Upper lobe of left lung (tissue), 6 donors: ENCODE measurements at regions not wholly inside any gene's neighbourhood (a gene's known extent, or its start where the extent isn't known, plus 50 kb on each side); places are given as distances from the start of the nearest gene placed in this dataset.
"Not testable (repeated sequence)": the region's sequence is repeated elsewhere in the genome, so short reads cannot be mapped to it uniquely, and the experiment has no call there.

Source experiments
- ATAC-seq, 2 donors: fragments of 200-7000 bp; cut with Tn5 transposase; one replicate each; pipeline ENCODE4 v1.9.1; 2022; ENCODE audit warnings: mild to moderate bottlenecking in 2 of 2, moderate library complexity in 2 of 2; ENCODE audit not compliant: low FRiP score in 2 of 2
- DNase-seq, 2 donors: peaks; one replicate each; pipeline ENCODE4 v3.0.0-alpha.2; 2019 to 2020
- H3K27ac ChIP-seq, 4 donors: fragments of 200-600 bp; sonication (generic); one replicate each; pipeline ENCODE4 v1.5.1; 2016 to 2019
- H3K27me3 ChIP-seq, 4 donors: fragments of 200-600 bp; sonication (generic); one replicate each; pipeline ENCODE4 v1.5.1; 2017 to 2019
- H3K36me3 ChIP-seq, 4 donors: fragments of 200-600 bp; sonication (generic); one replicate each; pipeline ENCODE4 v1.5.1; 2016 to 2019
- H3K4me1 ChIP-seq, 4 donors: fragments of 200-600 bp; sonication (generic); one replicate each; pipeline ENCODE4 v1.5.1; 2018 to 2019
- H3K4me3 ChIP-seq, 4 donors: fragments of 200-600 bp; sonication (generic); one replicate each; pipeline ENCODE4 v1.5.1; 2017 to 2019; ENCODE audit warnings: mild to moderate bottlenecking in 2 of 4, moderate library complexity in 1 of 4
- H3K9me3 ChIP-seq, 4 donors: fragments of 200-600 bp; sonication (generic); one replicate each; pipeline ENCODE4 v1.5.1; 2018 to 2019
- EP300 ChIP-seq, 4 donors: sonication (generic); formaldehyde crosslinking; IDR thresholded peaks; one replicate each; pipeline ENCODE4 v1.5.1; 2017; ENCODE audit warnings: antibody characterized with exemption in 4 of 4, control low read depth in 2 of 4
- POLR2A ChIP-seq, 4 donors: fragments of 450-650 bp; IDR thresholded peaks; one replicate each; pipeline ENCODE4 v1.5.1; 2016 to 2017; ENCODE audit warnings: antibody characterized with exemption in 4 of 4, mild to moderate bottlenecking in 2 of 4
- POLR2AphosphoS5 ChIP-seq, 2 donors: sonication (generic); formaldehyde crosslinking; IDR thresholded peaks; one replicate each; pipeline ENCODE4 v1.5.1; 2017; ENCODE audit warnings: antibody characterized with exemption in 2 of 2
- WGBS, 2 donors: methylation state at CpG; one replicate each; pipeline ENCODE4 v1.1.5; 2017 to 2018; 5-methylcytosine and 5-hydroxymethylcytosine counted together
- TF ChIP-seq, protein P1 (sequence below), 6 experiments: fragments of 450-650 bp in 4 of 6; fragments of 200-600 bp in 2 of 6; sonication (generic) in 2 of 6; IDR thresholded peaks; one replicate each; pipeline ENCODE4 v1.5.1; 2016 to 2019; ENCODE audit warnings: antibody characterized with exemption in 6 of 6
- donor health status: DM: no; HTN: no; CAD: no; lungs with moderate emphysema.
- donor health status: DM: no; HTN: yes; CAD: no; lungs with severe emphysema.

DNA sequence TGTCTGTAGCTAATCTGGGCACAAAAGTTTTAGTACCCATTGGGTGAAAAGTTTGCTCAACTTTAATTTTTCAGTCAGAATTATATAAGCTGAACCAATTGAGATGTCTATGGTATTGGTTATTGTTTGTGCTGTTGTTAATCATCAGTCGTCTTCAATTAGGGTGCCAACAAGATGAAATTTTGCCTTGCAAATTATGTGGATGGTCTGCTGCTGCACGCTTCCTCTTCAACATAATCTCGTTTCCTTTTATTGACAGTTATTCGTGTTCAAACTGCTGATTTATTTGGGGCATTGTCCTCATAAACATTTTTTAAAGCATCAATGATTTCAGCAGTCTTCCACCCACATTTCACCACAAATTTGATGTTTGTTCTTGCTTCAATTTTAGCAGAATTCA lies 194.0 kb downstream of the HTR1A start:
- H3K9me3 ChIP-seq = no peaks in the 10 kb centered on the region
- no peaks in the 10 kb centered on the region for H3K4me1 ChIP-seq
- H3K4me3 ChIP-seq = no peak overlapping the region
- no peak overlapping the region for H3K27ac ChIP-seq
- WGBS, 2 donors = 79 to 84% methylated on average over 4 of the region's 4 CpGs
- ATAC-seq (no peak), DNase-seq (no peak)
- no peaks in the 10 kb centered on the region for H3K36me3 ChIP-seq
- no peak for TF ChIP-seq POLR2A (IDR thresholded peaks at IDR 0.05)
- H3K27me3 ChIP-seq = no peaks in the 10 kb centered on the region

DNA sequence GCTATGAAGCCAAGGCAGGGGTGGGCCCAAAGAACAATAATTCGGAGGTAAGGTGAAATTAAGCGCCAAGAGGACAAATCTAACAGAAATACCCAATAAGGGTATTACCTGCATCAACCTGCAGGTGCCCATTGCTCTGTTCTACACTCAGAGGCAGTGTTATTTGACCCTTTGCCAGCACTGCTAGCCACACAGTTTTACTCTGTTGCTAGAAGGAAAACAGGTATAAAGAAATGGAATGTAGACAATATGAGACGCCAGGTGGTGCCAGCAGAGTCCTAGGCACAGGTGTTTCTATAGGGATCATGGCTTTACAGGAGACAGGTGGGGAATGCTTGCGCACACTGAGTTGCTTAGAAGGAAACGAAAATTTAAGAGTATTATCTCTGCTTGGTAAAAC lies 201.3 kb downstream of the HTR1A start:
- no peak for DNase-seq
- ATAC-seq = no peak
- Histone ChIP-seq H3K4me1 (no peaks in the 10 kb centered on the region), H3K9me3 (no peaks in the 10 kb centered on the region), H3K4me3 (no peak overlapping the region), H3K27ac (no peak overlapping the region), H3K36me3 (no peaks in the 10 kb centered on the region), H3K27me3 (no peaks in the 10 kb centered on the region)
- TF ChIP-seq, protein P1, sequence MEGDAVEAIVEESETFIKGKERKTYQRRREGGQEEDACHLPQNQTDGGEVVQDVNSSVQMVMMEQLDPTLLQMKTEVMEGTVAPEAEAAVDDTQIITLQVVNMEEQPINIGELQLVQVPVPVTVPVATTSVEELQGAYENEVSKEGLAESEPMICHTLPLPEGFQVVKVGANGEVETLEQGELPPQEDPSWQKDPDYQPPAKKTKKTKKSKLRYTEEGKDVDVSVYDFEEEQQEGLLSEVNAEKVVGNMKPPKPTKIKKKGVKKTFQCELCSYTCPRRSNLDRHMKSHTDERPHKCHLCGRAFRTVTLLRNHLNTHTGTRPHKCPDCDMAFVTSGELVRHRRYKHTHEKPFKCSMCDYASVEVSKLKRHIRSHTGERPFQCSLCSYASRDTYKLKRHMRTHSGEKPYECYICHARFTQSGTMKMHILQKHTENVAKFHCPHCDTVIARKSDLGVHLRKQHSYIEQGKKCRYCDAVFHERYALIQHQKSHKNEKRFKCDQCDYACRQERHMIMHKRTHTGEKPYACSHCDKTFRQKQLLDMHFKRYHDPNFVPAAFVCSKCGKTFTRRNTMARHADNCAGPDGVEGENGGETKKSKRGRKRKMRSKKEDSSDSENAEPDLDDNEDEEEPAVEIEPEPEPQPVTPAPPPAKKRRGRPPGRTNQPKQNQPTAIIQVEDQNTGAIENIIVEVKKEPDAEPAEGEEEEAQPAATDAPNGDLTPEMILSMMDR (IDR thresholded peaks at IDR 0.05) = no peak
- TF ChIP-seq EP300 (IDR thresholded peaks at IDR 0.05) = no peak
- no peak for TF ChIP-seq POLR2AphosphoS5 (IDR thresholded peaks at IDR 0.05)
- no peak for TF ChIP-seq POLR2A (IDR thresholded peaks at IDR 0.05)
- WGBS, 2 donors = 81 to 87% methylated on average over 5 of the region's 5 CpGs

DNA sequence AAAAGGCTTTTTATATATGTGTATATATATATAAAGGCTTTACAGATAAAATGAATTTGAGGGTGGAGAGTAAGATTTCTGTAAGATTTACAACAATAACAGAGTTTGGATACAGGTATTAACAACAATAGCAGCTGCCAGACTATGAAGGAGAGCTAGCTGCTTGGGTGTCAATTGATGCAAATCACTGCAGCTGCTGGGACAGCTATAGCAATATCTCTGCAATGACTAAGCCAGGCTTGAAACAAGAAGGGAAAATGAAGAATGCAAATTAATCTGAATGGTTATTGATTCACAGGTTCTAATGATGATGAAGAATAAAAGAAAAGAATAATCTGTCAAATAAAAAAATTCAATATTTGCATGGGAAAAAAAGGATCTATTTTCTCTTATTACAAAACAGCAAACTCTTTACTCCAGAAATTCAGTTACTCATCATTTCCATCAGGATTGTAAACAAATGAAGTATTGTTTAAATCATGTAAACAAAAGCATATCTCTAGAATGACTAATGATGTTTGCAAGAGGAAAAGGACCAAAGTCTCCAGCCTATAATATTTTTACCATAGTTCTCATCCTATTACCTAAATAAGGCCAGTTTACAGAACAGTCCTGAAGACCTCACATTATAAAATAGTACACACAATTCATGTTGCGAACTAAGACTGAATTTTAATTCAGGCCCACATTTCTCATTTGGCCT lies 219.0 kb downstream of the HTR1A start:
- no peak overlapping the region for H3K4me3 ChIP-seq
- DNase-seq = no peak
- 94 to 100% methylated on average over 1 of the region's 1 CpG for WGBS, 2 donors
- no peak for ATAC-seq
- H3K36me3 ChIP-seq = no peaks in the 10 kb centered on the region
- no peaks in the 10 kb centered on the region for H3K27me3 ChIP-seq
- TF ChIP-seq EP300 (IDR thresholded peaks at IDR 0.05) (no peak), POLR2A (IDR thresholded peaks at IDR 0.05) (no peak), POLR2AphosphoS5 (IDR thresholded peaks at IDR 0.05) (no peak)
- TF ChIP-seq, protein P1 (IDR thresholded peaks at IDR 0.05) = no peak
- H3K4me1 ChIP-seq = no peaks in the 10 kb centered on the region
- peaks cover 0 to 4% (median 0%) of the 10 kb centered on the region in 4 donors for H3K9me3 ChIP-seq
- no peak overlapping the region for H3K27ac ChIP-seq

DNA sequence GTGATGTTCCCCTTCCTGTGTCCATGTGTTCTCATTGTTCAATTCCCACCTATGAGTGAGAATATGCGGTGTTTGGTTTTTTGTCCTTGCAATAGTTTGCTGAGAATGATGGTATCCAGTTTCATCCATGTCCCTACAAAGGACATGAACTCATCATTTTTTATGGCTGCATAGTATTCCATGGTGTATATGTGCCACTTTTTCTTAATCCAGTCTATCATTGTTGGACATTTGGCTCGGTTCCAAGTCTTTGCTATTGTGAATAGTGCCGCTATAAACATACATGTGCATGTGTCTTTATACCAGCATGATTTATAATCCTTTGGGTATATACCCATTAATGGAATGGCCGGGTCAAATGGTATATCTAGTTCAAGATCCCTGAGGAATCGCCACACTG lies 229.4 kb downstream of the HTR1A start:
- not testable (repeated sequence) for H3K36me3 ChIP-seq, H3K4me1 ChIP-seq, H3K9me3 ChIP-seq, H3K27me3 ChIP-seq, DNase-seq, H3K4me3 ChIP-seq, ATAC-seq, H3K27ac ChIP-seq
- 74 to 89% methylated on average over 5 of the region's 5 CpGs for WGBS, 2 donors

DNA sequence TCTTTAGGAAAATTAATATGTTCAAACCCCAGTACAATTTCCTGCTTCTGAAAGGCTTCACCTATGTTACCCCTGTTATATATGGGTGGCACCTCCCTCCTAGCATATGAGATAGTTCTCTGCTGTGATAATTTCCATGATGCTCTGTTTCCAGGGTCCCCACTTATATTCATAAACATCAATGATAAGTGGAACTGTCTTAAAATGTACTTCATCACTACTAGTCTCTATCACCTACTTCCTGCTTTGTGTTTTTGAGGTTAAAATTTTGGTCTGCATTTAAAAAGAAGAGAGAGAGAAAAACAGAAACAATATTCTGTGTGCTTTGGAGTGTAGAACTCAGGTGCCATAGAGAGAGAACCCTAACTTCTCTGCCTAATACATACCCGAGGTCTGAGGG lies 234.7 kb downstream of the HTR1A start:
- Histone ChIP-seq H3K27ac (no peak overlapping the region), H3K36me3 (no peaks in the 10 kb centered on the region), H3K27me3 (no peaks in the 10 kb centered on the region), H3K4me1 (no peaks in the 10 kb centered on the region), H3K4me3 (no peak overlapping the region), H3K9me3 (no peaks in the 10 kb centered on the region)
- DNase-seq (no peak), ATAC-seq (no peak)
- TF ChIP-seq POLR2A (IDR thresholded peaks at IDR 0.05) (no peak), EP300 (IDR thresholded peaks at IDR 0.05) (no peak), POLR2AphosphoS5 (IDR thresholded peaks at IDR 0.05) (no peak)
- TF ChIP-seq, protein P1 (IDR thresholded peaks at IDR 0.05) = no peak
- 62 to 65% methylated on average over 1 of the region's 1 CpG for WGBS, 2 donors

DNA sequence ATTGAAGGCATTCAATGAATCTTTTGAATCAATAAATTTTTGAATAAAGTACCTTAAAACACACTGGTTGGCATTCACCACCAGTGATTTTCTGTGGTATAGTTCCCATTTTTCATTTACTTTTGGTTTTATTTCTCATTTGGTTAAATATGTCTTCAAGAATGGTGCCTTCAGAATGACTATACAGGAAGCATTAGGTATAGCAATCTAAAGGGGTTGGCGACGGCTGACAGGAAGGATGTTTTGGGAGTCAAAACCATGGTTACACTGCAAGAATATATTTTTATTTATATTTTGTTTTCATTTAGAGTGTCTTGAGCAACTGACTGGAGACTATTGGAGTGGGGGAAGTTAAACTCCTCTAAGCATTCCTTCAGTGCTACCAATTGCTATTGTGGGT lies 235.7 kb downstream of the HTR1A start:
- TF ChIP-seq EP300 (IDR thresholded peaks at IDR 0.05) (no peak), POLR2AphosphoS5 (IDR thresholded peaks at IDR 0.05) (no peak), POLR2A (IDR thresholded peaks at IDR 0.05) (no peak)
- TF ChIP-seq, protein P1 (IDR thresholded peaks at IDR 0.05) = no peak
- 36 to 61% methylated on average over 2 of the region's 2 CpGs for WGBS, 2 donors
- no peak for ATAC-seq
- no peaks in the 10 kb centered on the region for H3K4me1 ChIP-seq
- no peaks in the 10 kb centered on the region for H3K9me3 ChIP-seq
- no peaks in the 10 kb centered on the region for H3K36me3 ChIP-seq
- H3K27ac ChIP-seq = no peak overlapping the region
- DNase-seq = no peak
- H3K4me3 ChIP-seq = no peak overlapping the region
- H3K27me3 ChIP-seq = no peaks in the 10 kb centered on the region
